Coronary artery (tissue), 2 donors: ENCODE measurements at regions not wholly inside any gene's neighbourhood (a gene's known extent, or its start where the extent isn't known, plus 50 kb on each side); places are given as distances from the start of the nearest gene placed in this dataset.

Experiments used
- DNase-seq: peaks from one replicate; pipeline ENCODE4 v3.0.0-alpha.2; 2017; ENCODE audit warnings: low spot score
- H3K27ac ChIP-seq, 2 donors: fragments of 200-600 bp; sonication (generic); one replicate each; pipeline ENCODE4 v1.5.1; 2016 to 2019
- H3K4me3 ChIP-seq: fragments of 200-600 bp; sonication (generic); 2 replicates; pipeline ENCODE4 v1.5.1; 2016; ENCODE audit warnings: mild to moderate bottlenecking, moderate library complexity
- CTCF ChIP-seq: fragments of 200-600 bp; sonication (generic); IDR thresholded peaks from one replicate; pipeline ENCODE4 v1.5.1; 2019; ENCODE audit warnings: antibody characterized with exemption

GRCh38 chr22:44590291-44590690, 92.3 kb upstream of the RTL6 start:
- DNase-seq: no peak
- Histone ChIP-seq H3K27ac (no peak overlapping the region), H3K4me3 (no peak overlapping the region)
- TF ChIP-seq CTCF: no peak

- no peak for TF ChIP-seq CTCF
- DNase-seq: no peak
- no peak overlapping the region for H3K4me3 ChIP-seq
- no peak overlapping the region for H3K27ac ChIP-seq
Measured at GRCh38 chr22:44589831-44590230, 91.8 kb upstream of the RTL6 start.

GRCh38 chr22:44588348-44588747, 90.3 kb upstream of the RTL6 start:
- TF ChIP-seq CTCF: no peak
- peak; percentile 26 for DNase-seq
- Histone ChIP-seq H3K4me3 (no peak overlapping the region), H3K27ac (no peak overlapping the region)

- no peak for TF ChIP-seq CTCF
- H3K4me3 ChIP-seq: no peak overlapping the region
- no peak overlapping the region for H3K27ac ChIP-seq
- no peak for DNase-seq
Measured at GRCh38 chr22:44587737-44588310, 89.8 kb upstream of the RTL6 start.

GRCh38 chr22:44586999-44587736, 89.1 kb upstream of the RTL6 start:
- no peak overlapping the region for H3K4me3 ChIP-seq
- H3K27ac ChIP-seq: no peak overlapping the region
- peak; percentile 46 for DNase-seq
- no peak for TF ChIP-seq CTCF

GRCh38 chr22:44586351-44586990, 88.4 kb upstream of the RTL6 start:
- H3K4me3 ChIP-seq: no peak overlapping the region
- no peak overlapping the region for H3K27ac ChIP-seq
- DNase-seq: no peak
- TF ChIP-seq CTCF: no peak
